Kidney capillary endothelial cell (primary cell): ENCODE measurements at regions not wholly inside any gene's neighbourhood (a gene's known extent, or its start where the extent isn't known, plus 50 kb on each side); places are given as distances from the start of the nearest gene placed in this dataset.

Experiments used
- DNase-seq: peaks from one replicate; pipeline ENCODE4 v3.0.0-alpha.2; 2018; ENCODE audit warnings: low spot score

GRCh38 chr4:100722133-100722532 lies 204.3 kb upstream of the EMCN start:
- no peak for DNase-seq

DNA sequence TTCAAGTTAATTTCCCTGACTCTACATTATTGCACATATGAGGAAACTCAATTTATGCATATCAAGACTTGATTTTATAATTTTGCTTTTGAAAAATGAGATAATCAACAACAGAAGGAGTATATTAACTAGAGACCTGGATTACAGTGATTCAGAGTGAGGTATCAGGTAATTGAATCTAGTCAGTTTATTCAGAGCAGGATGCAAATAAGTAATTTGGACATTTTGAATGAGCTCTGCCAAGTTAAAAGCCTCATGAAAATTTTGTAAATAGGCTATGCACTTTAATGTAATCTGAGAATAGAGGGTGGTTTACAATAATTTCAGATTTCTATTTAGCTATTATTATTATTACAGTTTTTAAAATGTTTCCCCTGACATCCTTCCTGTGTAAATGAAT lies 203.7 kb upstream of the EMCN start:
- no peak for DNase-seq

DNA sequence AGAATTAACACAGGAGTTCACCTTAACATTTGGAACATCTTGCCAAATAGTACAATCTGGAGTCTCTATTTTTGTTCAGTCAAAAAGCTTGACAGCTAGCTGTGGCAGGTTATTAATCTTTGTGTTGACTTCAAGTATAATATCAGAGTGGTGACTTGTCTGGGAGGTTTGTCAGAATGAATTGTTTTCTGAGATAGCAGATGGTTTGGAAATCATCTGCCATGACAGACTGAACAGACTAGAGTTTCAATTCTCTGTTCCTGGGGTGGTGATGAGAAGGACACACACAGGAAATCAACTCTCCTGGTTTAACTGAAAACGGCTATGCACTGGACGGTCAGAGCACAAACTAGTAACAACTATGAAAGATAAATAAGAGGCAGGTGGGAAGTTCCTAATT lies 203.3 kb upstream of the EMCN start:
- DNase-seq = no peak

- no peak for DNase-seq
Observed at GRCh38 chr4:100716416-100716815, 198.6 kb upstream of the EMCN start.

GRCh38 chr4:100708776-100709175 lies 191.0 kb upstream of the EMCN start:
- DNase-seq = no peak

GRCh38 chr4:100707786-100708185 lies 190.0 kb upstream of the EMCN start:
- DNase-seq = no peak

DNA sequence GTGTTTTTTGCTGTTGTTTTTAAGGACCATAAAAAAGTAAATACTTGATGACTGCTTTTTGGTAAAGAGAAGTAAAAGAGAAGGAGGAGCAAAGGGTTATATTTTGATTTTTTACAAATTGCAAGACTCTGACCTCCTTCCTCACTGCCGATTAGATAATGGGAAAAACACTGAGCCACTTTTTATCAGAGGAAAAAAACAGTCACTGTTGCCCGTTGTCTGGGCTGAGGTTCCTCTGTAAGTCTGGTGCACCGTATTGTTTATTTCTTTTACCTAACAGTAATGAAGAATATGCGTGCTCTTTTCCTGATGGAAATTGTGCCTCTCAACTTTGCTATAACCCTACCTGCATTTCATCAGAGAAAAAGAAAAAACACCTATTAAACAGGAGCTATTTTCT lies 178.7 kb upstream of the EMCN start:
- DNase-seq = no peak

DNA sequence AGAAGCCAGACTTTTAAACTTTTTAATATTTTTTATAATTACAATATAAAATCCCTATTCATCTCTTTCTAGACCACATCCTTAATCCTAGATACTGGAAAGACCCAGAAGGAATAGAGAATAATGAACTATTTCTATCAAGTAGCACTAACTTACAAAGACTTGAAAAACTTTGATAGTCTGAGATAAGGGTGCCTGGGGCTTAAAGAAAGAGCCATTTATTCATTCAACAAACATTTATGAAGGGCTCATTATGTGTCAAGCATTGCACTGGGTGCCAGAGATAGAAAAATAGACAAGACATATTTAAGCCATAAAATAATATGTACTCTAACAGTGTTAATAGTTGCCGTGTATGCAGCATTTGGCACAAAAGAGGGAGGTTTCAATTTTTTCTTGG lies 178.0 kb upstream of the EMCN start:
- DNase-seq = no peak

- no peak for DNase-seq
Observed at GRCh38 chr4:100695039-100695654, 177.3 kb upstream of the EMCN start.

GRCh38 chr4:100694467-100694866 lies 176.6 kb upstream of the EMCN start:
- DNase-seq = no peak

DNA sequence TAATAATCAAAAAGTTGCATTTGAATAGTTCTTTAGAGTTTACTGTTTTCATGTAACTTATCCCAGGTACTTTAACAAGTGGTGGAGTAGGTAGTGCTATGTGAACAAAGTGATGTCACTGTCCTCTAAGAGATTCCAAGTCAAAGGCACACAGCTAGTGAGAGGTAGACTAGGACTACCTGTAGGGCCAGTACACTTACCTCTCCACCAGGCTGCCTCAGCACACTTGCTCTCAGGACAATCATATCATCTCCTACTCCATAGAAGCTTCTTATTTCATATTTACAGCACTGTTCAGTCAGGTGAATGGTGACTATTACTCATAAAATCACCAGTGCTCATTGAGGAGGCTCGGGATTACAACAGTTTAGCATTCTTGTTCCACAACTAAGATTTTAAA lies 173.0 kb upstream of the EMCN start:
- DNase-seq = no peak

DNA sequence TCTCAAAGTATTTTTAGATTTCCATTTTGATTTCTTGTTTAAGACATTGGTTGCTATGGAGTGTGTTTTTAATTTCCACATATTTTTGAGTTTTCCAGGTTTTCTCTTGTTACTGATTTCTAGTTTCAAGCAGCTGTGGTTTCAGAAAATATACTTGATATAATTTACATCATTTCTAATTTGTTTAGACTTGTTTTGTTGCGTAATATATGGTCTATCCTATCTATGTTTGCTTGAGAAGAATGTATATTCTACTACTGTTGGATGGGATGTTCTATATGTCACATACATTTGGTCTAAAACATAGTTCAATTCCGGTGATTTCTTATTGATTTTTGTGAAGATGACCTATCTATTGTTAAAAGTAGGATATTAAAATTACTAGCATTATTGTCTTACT lies 170.5 kb upstream of the EMCN start:
- no peak for DNase-seq

DNA sequence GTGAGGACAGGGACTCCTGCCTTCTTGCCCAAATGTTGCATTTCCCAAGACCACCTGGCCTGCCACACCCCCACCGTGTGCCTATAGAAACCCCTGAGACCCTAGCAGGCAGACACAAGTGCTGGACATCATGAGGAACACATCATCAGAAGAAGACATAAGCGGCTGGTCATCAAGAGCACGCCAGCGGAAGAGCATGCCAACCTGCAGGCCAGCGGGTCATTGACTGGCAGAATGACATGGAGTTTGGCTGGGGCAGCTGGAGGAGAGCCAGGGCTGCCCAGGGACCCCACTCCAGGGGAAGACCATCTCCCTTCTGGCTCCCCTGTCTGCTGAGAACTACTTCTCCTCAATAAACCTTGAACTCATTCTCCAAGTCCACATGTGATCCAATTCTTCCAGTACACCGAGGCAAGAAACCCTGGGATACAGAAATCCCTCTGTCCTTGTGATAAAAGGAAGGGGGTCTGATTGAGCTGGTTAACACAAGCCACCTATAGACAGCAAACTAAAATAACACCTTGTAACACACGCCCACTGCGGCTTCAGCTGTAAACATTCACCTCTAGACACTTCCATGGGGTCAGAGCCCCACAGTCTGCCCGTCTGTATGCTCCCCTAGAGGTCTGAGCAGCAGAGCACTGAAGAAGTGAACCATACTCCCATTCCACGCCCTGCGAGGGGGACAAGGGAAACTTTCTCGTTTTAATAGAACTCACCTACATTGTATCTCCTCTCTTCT lies 164.8 kb upstream of the EMCN start:
- no peak for DNase-seq

DNA sequence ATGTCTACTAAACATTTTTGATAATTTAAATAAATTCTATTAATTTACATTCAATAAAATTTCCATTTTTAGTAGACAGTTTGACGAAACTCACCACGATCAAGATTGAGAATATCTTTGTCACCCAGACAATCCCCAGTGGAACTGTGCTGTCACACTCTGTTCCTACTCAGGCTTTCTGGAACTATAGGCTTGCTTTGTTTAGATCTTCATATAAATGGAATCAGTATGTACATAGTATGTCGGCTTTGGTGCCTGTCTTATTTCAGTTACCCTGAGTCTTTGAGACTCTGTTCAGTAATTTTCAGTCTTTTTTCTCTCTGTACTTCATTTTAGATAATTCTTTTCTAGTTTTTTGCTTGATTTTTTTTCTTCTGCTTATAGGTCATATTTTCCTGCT lies 163.5 kb upstream of the EMCN start:
- DNase-seq = no peak

DNA sequence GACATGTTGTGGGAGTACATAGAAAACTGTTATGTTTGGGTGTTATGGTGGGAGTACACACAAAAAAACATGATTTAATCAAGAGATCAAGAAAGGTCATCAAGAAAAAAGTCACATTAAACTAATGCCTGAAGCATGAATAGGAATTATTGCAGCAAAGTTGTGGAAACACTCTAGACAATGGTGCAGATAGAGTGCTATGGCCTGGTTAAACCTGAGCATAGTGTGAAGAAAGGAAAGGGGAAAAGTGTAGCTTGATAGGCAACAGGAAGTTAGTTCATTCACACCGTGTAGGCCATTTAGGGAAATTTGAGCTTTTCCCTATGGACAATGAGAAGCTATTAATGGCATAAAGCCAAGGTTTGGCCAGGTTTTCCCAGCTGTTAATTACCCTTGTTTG lies 162.1 kb upstream of the EMCN start:
- DNase-seq = no peak

DNA sequence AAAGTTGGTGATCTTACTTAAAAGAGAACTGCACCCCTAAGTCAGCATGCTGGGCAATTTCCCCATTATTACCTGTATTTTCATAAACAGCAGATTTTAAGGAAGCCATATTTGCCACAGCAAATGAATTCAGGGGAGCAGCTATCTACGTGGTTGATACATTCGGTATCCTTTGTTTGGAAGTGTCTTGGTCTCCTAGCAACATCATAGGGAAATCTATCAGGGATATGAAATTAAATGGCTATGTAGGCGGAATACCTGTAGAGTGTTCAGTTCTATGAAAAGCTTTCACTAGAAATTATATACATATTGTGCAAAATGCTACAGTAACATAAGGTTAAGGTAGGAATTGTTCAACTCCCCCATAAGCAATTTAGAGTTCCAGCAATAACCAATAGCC lies 157.2 kb upstream of the EMCN start:
- no peak for DNase-seq

- no peak for DNase-seq
Observed at GRCh38 chr4:100657187-100657586, 139.4 kb upstream of the EMCN start.

DNA sequence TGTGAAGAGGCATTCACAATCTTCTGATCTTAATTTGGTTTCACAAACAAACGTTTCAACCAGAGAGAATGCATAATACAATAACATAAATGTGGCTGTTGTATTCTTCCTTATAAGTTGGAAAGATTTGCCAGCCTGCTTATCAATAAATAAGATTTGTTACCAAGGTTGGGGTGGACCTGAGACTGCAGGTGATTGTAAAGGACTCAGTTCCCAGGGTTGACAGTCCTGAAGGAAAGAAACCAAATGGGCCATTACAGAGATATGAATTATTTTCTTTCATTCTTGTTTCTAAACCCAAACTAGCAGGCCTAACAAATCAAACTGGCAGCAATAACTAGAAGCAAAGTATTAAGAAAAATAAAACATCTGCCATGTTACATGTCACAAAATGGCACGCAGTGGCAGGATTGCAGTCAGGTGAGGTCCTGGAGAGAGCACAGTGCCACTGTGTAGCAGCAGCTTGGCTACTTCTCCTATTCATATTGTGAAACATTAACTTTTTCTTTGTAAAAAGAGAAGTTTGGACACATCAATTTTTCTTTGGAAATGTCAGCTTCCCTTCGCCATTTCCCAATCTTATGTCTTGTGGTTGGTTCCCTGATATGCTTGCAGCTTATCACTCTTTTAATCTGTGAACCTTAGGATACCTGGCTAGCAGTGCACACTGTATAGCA lies 133.8 kb upstream of the EMCN start:
- DNase-seq = no peak

- DNase-seq = peak; percentile 81
Observed at GRCh38 chr4:100649417-100649816, 131.6 kb upstream of the EMCN start.

- no peak for DNase-seq
Observed at GRCh38 chr4:100644150-100644549, 126.3 kb upstream of the EMCN start.

- no peak for DNase-seq
Observed at GRCh38 chr4:100641336-100641735, 123.5 kb upstream of the EMCN start.

DNA sequence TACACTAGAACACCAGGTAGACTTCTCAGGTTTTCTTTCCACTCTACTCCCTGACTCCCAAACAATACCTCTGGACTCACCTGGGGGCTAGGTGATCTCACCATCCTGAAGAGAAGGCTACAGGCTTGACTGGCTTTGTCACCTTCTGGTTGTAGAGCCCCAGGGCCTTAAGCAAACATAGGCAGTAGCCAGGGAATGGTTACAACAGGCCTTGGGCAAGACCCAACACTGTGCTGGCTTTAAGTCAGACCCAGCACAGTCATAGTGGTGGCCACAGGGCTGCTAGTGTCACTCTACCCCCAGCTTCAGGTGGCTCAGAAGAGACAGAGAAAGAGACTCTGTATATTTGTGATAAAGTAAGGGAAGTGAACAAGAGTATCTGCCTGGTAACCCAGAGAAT lies 118.1 kb upstream of the EMCN start:
- DNase-seq = no peak

DNA sequence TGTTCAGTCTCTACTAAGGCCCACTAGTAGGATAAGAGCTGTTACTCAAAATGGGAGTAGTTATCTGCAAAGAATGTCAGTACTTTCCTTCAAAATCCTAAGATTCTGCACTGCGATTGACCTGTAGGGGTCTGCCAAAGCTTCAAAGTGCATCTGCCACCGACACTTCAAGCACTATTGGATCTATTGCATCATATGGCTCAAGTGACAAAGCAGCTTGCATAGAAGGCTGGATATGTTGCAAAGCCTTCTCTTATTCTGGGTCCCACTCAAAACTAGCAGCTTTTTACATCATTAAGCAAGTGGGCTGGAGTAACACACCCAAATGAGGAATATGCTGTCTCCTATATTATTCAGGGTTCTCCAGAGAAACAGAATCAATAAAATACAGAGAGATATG lies 115.4 kb upstream of the EMCN start:
- no peak for DNase-seq

GRCh38 chr4:100632163-100632562 lies 114.3 kb upstream of the EMCN start:
- DNase-seq = no peak
